ENCODE measurements at regions not wholly inside any gene's neighbourhood (a gene's known extent, or its start where the extent isn't known, plus 50 kb on each side); places are given as distances from the start of the nearest gene placed in this dataset.

GRCh38 chr4:117370944-117371668 lies 285.7 kb upstream of the TRAM1L1 start:
- H3K4me2 ChIP-seq (ENCODE audit: low read length) = no peak overlapping the region
- no peaks in the 10 kb centered on the region for H3K27me3 ChIP-seq (ENCODE audit: control insufficient read depth, low read length)
- H3F3A ChIP-seq (ENCODE audit: control insufficient read depth, insufficient read depth) = no peaks in the 10 kb centered on the region
- TF ChIP-seq CTCF (IDR thresholded peaks at IDR 0.05; ENCODE audit: low read depth, low read length, poor library complexity, severe bottlenecking) (no peak), EZH2phosphoT487 (IDR thresholded peaks at IDR 0.05; ENCODE audit: borderline replicate concordance, low read length) (no peak)
- H4K20me1 ChIP-seq (ENCODE audit: control insufficient read depth, insufficient read depth, low read depth, low read length) = no peaks in the 10 kb centered on the region
- H3K4me1 ChIP-seq (ENCODE audit: control insufficient read depth, low read length) = no peaks in the 10 kb centered on the region
- H3K9me3 ChIP-seq (ENCODE audit: control insufficient read depth, insufficient read depth, low read length) = no peaks in the 10 kb centered on the region
- no peak overlapping the region for H3K27ac ChIP-seq (ENCODE audit: low read depth, low read length)
- H3K9me2 ChIP-seq (replicated peaks; ENCODE audit: control insufficient read depth, low read length) = no peaks in the 10 kb centered on the region
- H3K4me3 ChIP-seq (ENCODE audit: low read length) = no peak overlapping the region
- no peaks in the 10 kb centered on the region for H3K36me3 ChIP-seq (ENCODE audit: control insufficient read depth, low read length)
- H3K79me2 ChIP-seq (ENCODE audit: control insufficient read depth, low read length) = no peaks in the 10 kb centered on the region

GRCh38 chr4:117375101-117375500 lies 289.7 kb upstream of the TRAM1L1 start:
- TF ChIP-seq EZH2phosphoT487 (IDR thresholded peaks at IDR 0.05; ENCODE audit: borderline replicate concordance, low read length) (no peak), CTCF (IDR thresholded peaks at IDR 0.05; ENCODE audit: low read depth, low read length, poor library complexity, severe bottlenecking) (no peak)
- H3K36me3 ChIP-seq (ENCODE audit: control insufficient read depth, low read length) = no peaks in the 10 kb centered on the region
- H3K27me3 ChIP-seq (ENCODE audit: control insufficient read depth, low read length) = no peaks in the 10 kb centered on the region
- no peak overlapping the region for H3K4me3 ChIP-seq (ENCODE audit: low read length)
- no peaks in the 10 kb centered on the region for H3K4me1 ChIP-seq (ENCODE audit: control insufficient read depth, low read length)
- H3F3A ChIP-seq (ENCODE audit: control insufficient read depth, insufficient read depth) = no peaks in the 10 kb centered on the region
- no peak overlapping the region for H3K27ac ChIP-seq (ENCODE audit: low read depth, low read length)
- no peaks in the 10 kb centered on the region for H4K20me1 ChIP-seq (ENCODE audit: control insufficient read depth, insufficient read depth, low read depth, low read length)
- H3K4me2 ChIP-seq (ENCODE audit: low read length) = no peak overlapping the region
- H3K79me2 ChIP-seq (ENCODE audit: control insufficient read depth, low read length) = no peaks in the 10 kb centered on the region
- no peaks in the 10 kb centered on the region for H3K9me3 ChIP-seq (ENCODE audit: control insufficient read depth, insufficient read depth, low read length)
- no peaks in the 10 kb centered on the region for H3K9me2 ChIP-seq (replicated peaks; ENCODE audit: control insufficient read depth, low read length)

GRCh38 chr4:117376692-117377091 lies 291.3 kb upstream of the TRAM1L1 start:
- H3K4me1 ChIP-seq (ENCODE audit: control insufficient read depth, low read length) = no peaks in the 10 kb centered on the region
- no peaks in the 10 kb centered on the region for H3K79me2 ChIP-seq (ENCODE audit: control insufficient read depth, low read length)
- TF ChIP-seq CTCF (IDR thresholded peaks at IDR 0.05; ENCODE audit: low read depth, low read length, poor library complexity, severe bottlenecking) = no peak
- no peak for TF ChIP-seq EZH2phosphoT487 (IDR thresholded peaks at IDR 0.05; ENCODE audit: borderline replicate concordance, low read length)
- H3K27ac ChIP-seq (ENCODE audit: low read depth, low read length) = no peak overlapping the region
- H3K36me3 ChIP-seq (ENCODE audit: control insufficient read depth, low read length) = no peaks in the 10 kb centered on the region
- H3K9me3 ChIP-seq (ENCODE audit: control insufficient read depth, insufficient read depth, low read length) = no peaks in the 10 kb centered on the region
- no peaks in the 10 kb centered on the region for H3K9me2 ChIP-seq (replicated peaks; ENCODE audit: control insufficient read depth, low read length)
- no peak overlapping the region for H3K4me2 ChIP-seq (ENCODE audit: low read length)
- no peaks in the 10 kb centered on the region for H4K20me1 ChIP-seq (ENCODE audit: control insufficient read depth, insufficient read depth, low read depth, low read length)
- H3K4me3 ChIP-seq (ENCODE audit: low read length) = no peak overlapping the region
- no peaks in the 10 kb centered on the region for H3F3A ChIP-seq (ENCODE audit: control insufficient read depth, insufficient read depth)
- no peaks in the 10 kb centered on the region for H3K27me3 ChIP-seq (ENCODE audit: control insufficient read depth, low read length)
